Endothelial cell of umbilical vein (primary cell): ENCODE measurements at regions not wholly inside any gene's neighbourhood (a gene's known extent, or its start where the extent isn't known, plus 50 kb on each side); places are given as distances from the start of the nearest gene placed in this dataset.

Experiments used
- BruUV-seq: library from RNA; stranded (reverse); fragments of 400-500 nt; replicated peaks from 2 replicates; lab custom pipeline; 2021; lab: Mats Ljungman, UMichigan
- CTCF ChIA-PET: fragments of 300-600, 350-600 bp; sonication (Branson Sonifier 250); formaldehyde crosslinking; loops from one replicate; lab custom pipeline; 2021; ENCODE audit warnings: antibody characterized with exemption, inconsistent platforms; lab: Charles Lee
- POLR2A ChIA-PET: fragments of 300-600, 350-600 bp; sonication (Branson Sonifier 250); formaldehyde crosslinking; loops from one replicate; lab custom pipeline; 2021; ENCODE audit warnings: antibody characterized with exemption, inconsistent platforms; lab: Charles Lee
- DNase-seq: peaks from one replicate; pipeline ENCODE4 v3.0.0-alpha.2; 2011; ENCODE audit warnings: low read depth, low spot score
- FAIRE-seq: peaks from 2 replicates; lab custom pipeline; 2011; peaks lifted over from hg19 to GRCh38; lab: Jason Lieb, UNC
- H2AFZ ChIP-seq: 2 replicates; pipeline ENCODE4 v1.6.0; 2012; ENCODE audit warnings: low read depth, low read length, control low read depth, inconsistent platforms
- H3K27ac ChIP-seq: 2 replicates; pipeline ENCODE4 v1.5.1; 2011; ENCODE audit warnings: low read depth, mild to moderate bottlenecking, control low read depth, low read length, moderate library complexity; ENCODE audit not compliant: insufficient read depth
- H3K27me3 ChIP-seq, 2 experiments: 2 replicates each; pipeline versions ENCODE4 v1.6.0 to v1.6.1; 2011; ENCODE audit warnings: low read length in 2 of 2, mixed read lengths in 1 of 2; ENCODE audit not compliant: control insufficient read depth in 2 of 2, insufficient read depth in 2 of 2
- H3K36me3 ChIP-seq, 2 experiments: 2 replicates in 1 of 2; 3 replicates in 1 of 2; pipeline ENCODE4 v1.5.1; 2011; ENCODE audit warnings: low read length in 2 of 2, mild to moderate bottlenecking in 1 of 2, moderate library complexity in 1 of 2; ENCODE audit not compliant: control insufficient read depth in 2 of 2, insufficient read depth in 2 of 2; ENCODE audit errors: extremely low read depth in 1 of 2
- H3K4me1 ChIP-seq: 3 replicates; pipeline ENCODE4 v1.5.1; 2011; ENCODE audit warnings: mild to moderate bottlenecking, low read length; ENCODE audit not compliant: control insufficient read depth, insufficient read depth; ENCODE audit errors: extremely low read depth
- H3K4me2 ChIP-seq: 2 replicates; pipeline ENCODE4 v1.6.1; 2011; ENCODE audit warnings: low read length, control low read depth, mixed read lengths; ENCODE audit not compliant: insufficient read depth
- H3K4me3 ChIP-seq, 3 experiments: fragments of 200-600 bp in 1 of 3; sonication (generic), shearing (Covaris generic) in 1 of 3; replicated peaks in 1 of 3; 2 replicates each; pipeline ENCODE4 v1.5.1; 2011 to 2016; ENCODE audit warnings: control low read depth in 3 of 3, low read length in 3 of 3, mild to moderate bottlenecking in 2 of 3, inconsistent platforms in 1 of 3, low read depth in 1 of 3, moderate library complexity in 1 of 3; ENCODE audit not compliant: insufficient read depth in 1 of 3
- H3K79me2 ChIP-seq: 2 replicates; pipeline ENCODE4 v1.6.0; 2012; ENCODE audit warnings: low read length, inconsistent platforms; ENCODE audit not compliant: control insufficient read depth, insufficient read depth
- H3K9ac ChIP-seq: replicated peaks from 2 replicates; pipeline ENCODE3; 2011; ENCODE audit warnings: low read length, control low read depth; ENCODE audit not compliant: insufficient read depth; ENCODE audit errors: extremely low read depth
- H3K9me1 ChIP-seq: replicated peaks from 3 replicates; pipeline ENCODE4 v1.6.0; 2011; ENCODE audit warnings: mild to moderate bottlenecking, low read length; ENCODE audit not compliant: control insufficient read depth, insufficient read depth; ENCODE audit errors: extremely low read depth
- H3K9me3 ChIP-seq: replicated peaks from 2 replicates; pipeline ENCODE4 v1.5.1; 2012; ENCODE audit warnings: low read length, inconsistent platforms; ENCODE audit not compliant: control insufficient read depth, insufficient read depth
- H4K20me1 ChIP-seq: replicated peaks from 2 replicates; pipeline ENCODE3; 2011; ENCODE audit warnings: mild to moderate bottlenecking, low read length; ENCODE audit not compliant: control insufficient read depth, insufficient read depth; ENCODE audit errors: extremely low read depth
- EZH2 ChIP-seq: IDR thresholded peaks from 2 replicates; pipeline ENCODE4 v1.6.1; 2012; ENCODE audit warnings: borderline replicate concordance, low read depth, mild to moderate bottlenecking, moderate library complexity, low read length, inconsistent platforms; ENCODE audit not compliant: severe bottlenecking
- FOS ChIP-seq: IDR thresholded peaks from 2 replicates; pipeline ENCODE4 v1.6.1; 2011; ENCODE audit warnings: mild to moderate bottlenecking, low read length, moderate library complexity, borderline replicate concordance; ENCODE audit not compliant: insufficient read depth
- GATA2 ChIP-seq: IDR thresholded peaks from 2 replicates; pipeline ENCODE4 v1.7.0; 2011; ENCODE audit warnings: low read depth, mild to moderate bottlenecking, moderate library complexity, mixed read lengths, low read length; ENCODE audit not compliant: insufficient read length, insufficient read depth
- JUN ChIP-seq: IDR thresholded peaks from 2 replicates; pipeline ENCODE4 v1.6.1; 2011; ENCODE audit warnings: borderline replicate concordance, low read depth; ENCODE audit not compliant: insufficient read length, insufficient read depth
- MYC ChIP-seq: IDR thresholded peaks from one replicate; pipeline ENCODE4 v1.6.1; 2011; ENCODE audit warnings: mild to moderate bottlenecking, low read depth, low read length
- POLR2A ChIP-seq: IDR thresholded peaks from 2 replicates; pipeline ENCODE4 v1.6.1; 2012; ENCODE audit warnings: low read depth, mild to moderate bottlenecking, control low read depth, low read length
- POLR2AphosphoS5 ChIP-seq: IDR thresholded peaks from 2 replicates; pipeline ENCODE4 v1.6.1; 2012; ENCODE audit warnings: low read depth, mild to moderate bottlenecking, control low read depth, low read length, moderate library complexity; ENCODE audit not compliant: insufficient read depth
- dilution Hi-C: fragments of 300-500 bp; cut with MboI; formaldehyde crosslinking; loops from one replicate; pipeline ENCODE4 v1.15.0; 2019; ENCODE audit warnings: low sequenced_read_pairs; ENCODE audit not compliant: extremely low pct_ligation_motif_present
- intact Hi-C: fragments of 100-400 bp; cut with micrococcal nuclease; formaldehyde crosslinking; loops from one replicate; pipeline ENCODE4 v1.10.0; 2022
- TF ChIP-seq, protein P1 (sequence below): IDR thresholded peaks from 2 replicates; pipeline ENCODE4 v1.6.1; 2011; ENCODE audit not compliant: insufficient read depth, insufficient read length
- TF ChIP-seq, protein P2 (sequence below), 2 donors: IDR thresholded peaks; 1 replicate in 1 of 2; 2 replicates in 1 of 2; pipeline ENCODE4 v1.5.1; 2011; ENCODE audit warnings: low read length in 2 of 2, mild to moderate bottlenecking in 2 of 2, moderate library complexity in 2 of 2, control low read depth in 1 of 2, inconsistent platforms in 1 of 2, low read depth in 1 of 2; ENCODE audit not compliant: insufficient read depth in 1 of 2; ENCODE audit errors: extremely low read depth in 1 of 2

DNA sequence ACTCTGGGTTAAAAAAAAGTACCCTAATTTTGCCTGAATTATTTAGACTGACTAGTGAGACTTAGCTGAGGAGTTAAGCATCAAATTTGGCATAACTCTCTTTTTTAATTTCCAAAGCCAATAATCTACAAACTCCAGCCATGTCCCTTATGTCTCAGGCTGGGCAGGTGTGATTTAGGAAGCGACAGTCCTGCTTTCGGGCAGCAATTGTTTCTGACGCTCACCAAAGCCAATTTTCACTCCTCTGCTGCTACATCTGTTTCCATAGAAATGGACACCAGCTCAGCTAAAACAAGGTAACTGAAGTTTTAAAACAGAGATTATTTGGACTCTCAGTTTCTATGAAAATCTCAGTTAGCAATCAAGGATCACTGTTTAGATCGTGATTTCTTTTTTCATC is 338.7 kb downstream of the ABCC12 start:
- Histone ChIP-seq H3K9me1 (no peaks in the 10 kb centered on the region), H3K27me3 (no peaks in the 10 kb centered on the region), H3K4me1 (no peaks in the 10 kb centered on the region), H3K9me3 (no peaks in the 10 kb centered on the region), H4K20me1 (no peaks in the 10 kb centered on the region), H3K27ac (no peak overlapping the region), H3K79me2 (no peaks in the 10 kb centered on the region), H2AFZ (no peak overlapping the region), H3K4me2 (no peak overlapping the region), H3K4me3 (no peak overlapping the region), H3K9ac (no peak overlapping the region), H3K36me3 (no peaks in the 10 kb centered on the region)
- BruUV-seq, result no TSS peak
- ChIA-PET CTCF (interaction anchor here (1.1 kb wide), 1 partner anchor 61 kb away, joined by 3 read pairs; no protein-coding TSS in a partner anchor), POLR2A (no interaction called here)
- intact Hi-C loops (no loop called here), dilution Hi-C loops (no loop called here)
- no peak for TF ChIP-seq FOS
- TF ChIP-seq, protein P1, sequence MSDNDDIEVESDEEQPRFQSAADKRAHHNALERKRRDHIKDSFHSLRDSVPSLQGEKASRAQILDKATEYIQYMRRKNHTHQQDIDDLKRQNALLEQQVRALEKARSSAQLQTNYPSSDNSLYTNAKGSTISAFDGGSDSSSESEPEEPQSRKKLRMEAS, result no peak
- no peak for TF ChIP-seq MYC
- TF ChIP-seq, protein P2, sequence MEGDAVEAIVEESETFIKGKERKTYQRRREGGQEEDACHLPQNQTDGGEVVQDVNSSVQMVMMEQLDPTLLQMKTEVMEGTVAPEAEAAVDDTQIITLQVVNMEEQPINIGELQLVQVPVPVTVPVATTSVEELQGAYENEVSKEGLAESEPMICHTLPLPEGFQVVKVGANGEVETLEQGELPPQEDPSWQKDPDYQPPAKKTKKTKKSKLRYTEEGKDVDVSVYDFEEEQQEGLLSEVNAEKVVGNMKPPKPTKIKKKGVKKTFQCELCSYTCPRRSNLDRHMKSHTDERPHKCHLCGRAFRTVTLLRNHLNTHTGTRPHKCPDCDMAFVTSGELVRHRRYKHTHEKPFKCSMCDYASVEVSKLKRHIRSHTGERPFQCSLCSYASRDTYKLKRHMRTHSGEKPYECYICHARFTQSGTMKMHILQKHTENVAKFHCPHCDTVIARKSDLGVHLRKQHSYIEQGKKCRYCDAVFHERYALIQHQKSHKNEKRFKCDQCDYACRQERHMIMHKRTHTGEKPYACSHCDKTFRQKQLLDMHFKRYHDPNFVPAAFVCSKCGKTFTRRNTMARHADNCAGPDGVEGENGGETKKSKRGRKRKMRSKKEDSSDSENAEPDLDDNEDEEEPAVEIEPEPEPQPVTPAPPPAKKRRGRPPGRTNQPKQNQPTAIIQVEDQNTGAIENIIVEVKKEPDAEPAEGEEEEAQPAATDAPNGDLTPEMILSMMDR (IDR thresholded peaks at IDR 0.05; ENCODE audit: extremely low read depth in 1 of 2, insufficient read depth in 1 of 2, low read depth in 1 of 2, low read length in 2 of 2), result no peak
- FAIRE-seq (no peak), DNase-seq (no peak)

DNA sequence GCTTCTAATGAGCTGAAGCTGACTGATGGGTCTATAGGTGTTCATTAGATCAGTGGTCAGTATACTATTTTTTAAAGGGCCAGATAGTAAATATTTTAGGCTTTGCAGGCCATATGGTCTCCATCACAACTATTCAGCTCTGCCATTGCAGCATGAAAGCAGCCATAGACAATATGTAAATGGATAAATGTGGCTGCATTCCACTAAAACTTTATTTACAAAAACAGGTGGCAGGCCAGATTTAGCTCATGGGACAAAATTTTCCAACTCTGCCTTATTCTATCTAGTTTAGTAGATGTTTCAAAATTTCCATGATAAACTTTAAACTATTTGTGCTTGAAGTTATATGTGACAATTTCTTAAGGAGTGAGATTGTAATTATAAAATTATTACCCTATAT is 339.3 kb downstream of the ABCC12 start:
- Histone ChIP-seq H4K20me1 (no peaks in the 10 kb centered on the region), H3K4me2 (no peak overlapping the region), H2AFZ (no peak overlapping the region), H3K9me1 (no peaks in the 10 kb centered on the region), H3K9ac (no peak overlapping the region), H3K4me3 (no peak overlapping the region), H3K27me3 (no peaks in the 10 kb centered on the region), H3K79me2 (no peaks in the 10 kb centered on the region), H3K9me3 (no peaks in the 10 kb centered on the region), H3K4me1 (no peaks in the 10 kb centered on the region), H3K27ac (no peak overlapping the region), H3K36me3 (no peaks in the 10 kb centered on the region)
- ChIA-PET POLR2A (no interaction called here), CTCF (interaction anchor here (1.1 kb wide), 1 partner anchor 61 kb away, joined by 3 read pairs; no protein-coding TSS in a partner anchor)
- TF ChIP-seq FOS (no peak), POLR2AphosphoS5 (no peak), MYC (no peak), EZH2 (no peak), GATA2 (no peak), POLR2A (no peak), JUN (no peak)
- TF ChIP-seq, protein P2 (IDR thresholded peaks at IDR 0.05; ENCODE audit: extremely low read depth in 1 of 2, insufficient read depth in 1 of 2, low read depth in 1 of 2, low read length in 2 of 2), result no peak
- TF ChIP-seq, protein P1, result no peak
- intact Hi-C loops, result no loop called here
- DNase-seq (no peak), FAIRE-seq (no peak)
- no TSS peak for BruUV-seq
- dilution Hi-C loops, result no loop called here
